CD1c-positive myeloid dendritic cell (primary cell): ENCODE measurements at regions not wholly inside any gene's neighbourhood (a gene's known extent, or its start where the extent isn't known, plus 50 kb on each side); places are given as distances from the start of the nearest gene placed in this dataset.

Experiments used
- DNase-seq: peaks from one replicate; pipeline ENCODE4 v3.0.0-alpha.2; 2016; ENCODE audit errors: extremely low spot score

GRCh38 chr14:22513066-22513812, 75.8 kb downstream of the DAD1 start:
- no peak for DNase-seq

- no peak for DNase-seq
Observed at GRCh38 chr14:22512106-22512814, 76.8 kb downstream of the DAD1 start.

- no peak for DNase-seq
Observed at GRCh38 chr14:22510527-22511110, 78.4 kb downstream of the DAD1 start.

GRCh38 chr14:22509751-22510300, 79.2 kb downstream of the DAD1 start:
- DNase-seq = peak; percentile 74

GRCh38 chr14:22509036-22509709, 79.9 kb downstream of the DAD1 start:
- DNase-seq = no peak

- no peak for DNase-seq
Observed at GRCh38 chr14:22508662-22509035, 80.4 kb downstream of the DAD1 start.

- peak; percentile 28 for DNase-seq
Observed at GRCh38 chr14:22508150-22508457, 80.9 kb downstream of the DAD1 start.

GRCh38 chr14:22506778-22507351, 82.2 kb downstream of the DAD1 start:
- DNase-seq = no peak

- DNase-seq = no peak
Observed at GRCh38 chr14:22506378-22506710, 82.7 kb downstream of the DAD1 start.

GRCh38 chr14:22505697-22506377, 83.2 kb downstream of the DAD1 start:
- no peak for DNase-seq

- DNase-seq = no peak
Observed at GRCh38 chr14:22505309-22505696, 83.7 kb downstream of the DAD1 start.

GRCh38 chr14:22502551-22502950, 86.5 kb downstream of the DAD1 start:
- DNase-seq = no peak

GRCh38 chr14:22502007-22502406, 87.0 kb downstream of the DAD1 start:
- no peak for DNase-seq

GRCh38 chr14:22500954-22501726, 87.9 kb downstream of the DAD1 start:
- DNase-seq = no peak

- no peak for DNase-seq
Observed at GRCh38 chr14:22500525-22500924, 88.5 kb downstream of the DAD1 start.

GRCh38 chr14:22497671-22498093, 91.3 kb downstream of the DAD1 start:
- no peak for DNase-seq

GRCh38 chr14:22497144-22497423, 91.9 kb downstream of the DAD1 start:
- no peak for DNase-seq

- DNase-seq = no peak
Observed at GRCh38 chr14:22494486-22495135, 94.4 kb downstream of the DAD1 start.

- no peak for DNase-seq
Observed at GRCh38 chr14:22493753-22494152, 95.3 kb downstream of the DAD1 start.
